SH-SY5Y (cell line): ENCODE measurements at regions not wholly inside any gene's neighbourhood (a gene's known extent, or its start where the extent isn't known, plus 50 kb on each side); places are given as distances from the start of the nearest gene placed in this dataset.

Source experiments
- GATA2 ChIP-seq: IDR thresholded peaks from 2 replicates; pipeline ENCODE4 v1.6.1; 2011; ENCODE audit warnings: mild to moderate bottlenecking, low read depth, low read length
- GATA3 ChIP-seq: IDR thresholded peaks from 2 replicates; pipeline ENCODE4 v1.6.1; 2011; ENCODE audit warnings: low read depth, mild to moderate bottlenecking, low read length, moderate library complexity

DNA sequence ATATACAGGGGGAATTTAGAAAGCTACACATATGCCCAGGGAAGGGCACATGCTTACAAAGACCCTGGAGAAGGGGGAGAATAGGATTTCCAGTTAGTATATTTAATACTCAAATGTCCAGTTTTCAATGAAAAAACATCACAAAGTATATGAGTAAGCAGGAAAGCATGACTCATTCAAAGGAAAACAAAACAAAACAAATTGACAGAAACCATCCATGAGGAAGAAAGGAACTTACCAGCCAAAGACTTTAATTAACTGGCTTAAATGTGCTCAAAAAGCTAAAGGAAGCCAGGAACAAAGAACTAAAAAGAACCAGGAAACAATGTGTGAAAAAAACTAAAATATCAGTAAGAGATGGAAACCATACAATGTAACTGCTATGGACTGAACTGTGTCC is 716.2 kb upstream of the ARGLU1 start:
- TF ChIP-seq GATA3: no peak
- no peak for TF ChIP-seq GATA2
